Epithelial cell of proximal tubule (primary cell): ENCODE measurements at regions not wholly inside any gene's neighbourhood (a gene's known extent, or its start where the extent isn't known, plus 50 kb on each side); places are given as distances from the start of the nearest gene placed in this dataset.

Experiments used
- DNase-seq: peaks from one replicate; pipeline ENCODE4 v3.0.0-alpha.2; 2011; ENCODE audit warnings: low read depth
- H3K4me3 ChIP-seq: 2 replicates; pipeline ENCODE4 v1.5.1; 2011; ENCODE audit warnings: low read depth, mild to moderate bottlenecking, low read length
- CTCF ChIP-seq: conservative IDR thresholded peaks from 2 replicates; pipeline ENCODE4 v1.5.1; 2012; ENCODE audit warnings: low read depth, mild to moderate bottlenecking, low read length

GRCh38 chr5:29992248-29992647 is 1201.2 kb upstream of the CDH6 start:
- DNase-seq = no peak
- no peak for TF ChIP-seq CTCF
- H3K4me3 ChIP-seq = no peak overlapping the region

GRCh38 chr5:29990681-29991080 is 1202.8 kb upstream of the CDH6 start:
- H3K4me3 ChIP-seq = no peak overlapping the region
- no peak for TF ChIP-seq CTCF

GRCh38 chr5:29984156-29984540 is 1209.3 kb upstream of the CDH6 start:
- no peak overlapping the region for H3K4me3 ChIP-seq
- DNase-seq = no peak
- TF ChIP-seq CTCF = no peak

More at GRCh38 chr5:29990681-29991080, 1202.8 kb upstream of the CDH6 start:
- DNase-seq = no peak

GRCh38 chr5:29983528-29984155 is 1209.8 kb upstream of the CDH6 start:
- TF ChIP-seq CTCF = no peak
- DNase-seq = no peak
- no peak overlapping the region for H3K4me3 ChIP-seq

GRCh38 chr5:29982457-29982856 is 1211.0 kb upstream of the CDH6 start:
- DNase-seq = no peak
- H3K4me3 ChIP-seq = no peak overlapping the region
- no peak for TF ChIP-seq CTCF

GRCh38 chr5:29972597-29972996 is 1220.9 kb upstream of the CDH6 start:
- no peak for TF ChIP-seq CTCF
- DNase-seq = no peak
- H3K4me3 ChIP-seq = no peak overlapping the region

GRCh38 chr5:29963956-29964355 is 1229.5 kb upstream of the CDH6 start:
- H3K4me3 ChIP-seq = no peak overlapping the region
- no peak for DNase-seq
- no peak for TF ChIP-seq CTCF
